Psoas muscle (tissue), 7 donors: ENCODE measurements at regions not wholly inside any gene's neighbourhood (a gene's known extent, or its start where the extent isn't known, plus 50 kb on each side); places are given as distances from the start of the nearest gene placed in this dataset.

Experiments used
- ATAC-seq, 4 donors: fragments of 200-7000 bp; cut with Tn5 transposase; one replicate each; pipeline ENCODE4 v1.9.1; 2020; ENCODE audit warnings: moderate library complexity in 3 of 4, mild to moderate bottlenecking in 2 of 4
- DNase-seq, 2 donors: peaks; one replicate each; pipeline ENCODE4 v3.0.0-alpha.2; 2020
- H3K27ac ChIP-seq: fragments of 200-600 bp; one replicate; pipeline ENCODE4 v1.8.0; 2022
- H3K27me3 ChIP-seq, 3 donors: fragments of 200-600 bp in 1 of 3; one replicate each; pipeline versions ENCODE4 v1.6.1 to v1.8.0; 2013 to 2022; ENCODE audit warnings: low read length in 2 of 3, mild to moderate bottlenecking in 2 of 3, moderate library complexity in 1 of 3; ENCODE audit not compliant: insufficient read depth in 3 of 3
- H3K36me3 ChIP-seq, 2 donors: fragments of 200-600 bp in 1 of 2; one replicate each; pipeline versions ENCODE4 v1.6.1 to v1.8.0; 2013 to 2022; ENCODE audit warnings: low read depth in 1 of 2, mild to moderate bottlenecking in 1 of 2, moderate library complexity in 1 of 2; ENCODE audit not compliant: insufficient read depth in 1 of 2
- H3K4me1 ChIP-seq: fragments of 200-600 bp; one replicate; pipeline ENCODE4 v1.8.0; 2022
- H3K4me3 ChIP-seq: fragments of 200-600 bp; one replicate; pipeline ENCODE4 v1.8.0; 2022; ENCODE audit warnings: mild to moderate bottlenecking
- H3K9me3 ChIP-seq: fragments of 200-600 bp; one replicate; pipeline ENCODE4 v1.8.0; 2022
- CTCF ChIP-seq: fragments of 200-600 bp; IDR thresholded peaks from one replicate; pipeline ENCODE4 v1.8.0; 2022; ENCODE audit warnings: antibody characterized with exemption
- WGBS, 3 donors: extraction: QIAGEN DNeasy Blood & Tissue Kit; methylation state at CpG; one replicate each; pipeline versions ENCODE4 v1.1.6 to v1.1.7; 2013; 5-methylcytosine and 5-hydroxymethylcytosine counted together
- intact Hi-C, 2 donors: fragments of 100-400 bp; cut with DNase I; formaldehyde crosslinking; loops; one replicate each; pipeline versions ENCODE4 v1.11.0 to v1.14.2; 2022
- donor health status: healthy with polysubstance abuse.
- donor health status: DM: no; HTN: no; CAD: no; lungs with moderate emphysema.
- donor health status: Bipolar disorder and iron deficiency.
- donor health status: healthy.
- donor health status: DM: yes; HTN: yes; CAD: no.
- donor health status: DM: no; HTN: no; CAD: no.
- donor health status: DM: yes; HTN: yes; CAD: no.

GRCh38 chrX:45518552-45518951, 317.9 kb upstream of the DIPK2B start:
- TF ChIP-seq CTCF: no peak
- no peak for DNase-seq
- intact Hi-C loops: loop anchor here in 1 of 2 donors (5.0 to 10.0 kb wide), 3 partner anchors 226 to 889 kb away; no protein-coding TSS in a partner anchor
- Histone ChIP-seq H3K27me3 (peaks cover 0 to 29% (median 0%) of the 10 kb centered on the region in 3 donors), H3K9me3 (no peaks in the 10 kb centered on the region), H3K36me3 (no peaks in the 10 kb centered on the region), H3K4me3 (no peak overlapping the region), H3K4me1 (no peaks in the 10 kb centered on the region), H3K27ac (no peak overlapping the region)
- ATAC-seq: no peak
- 23 to 56% (median 27%) methylated on average over 1 of the region's 1 CpG for WGBS, 3 donors

GRCh38 chrX:45517090-45517973, 316.7 kb upstream of the DIPK2B start:
- Histone ChIP-seq H3K4me1 (no peaks in the 10 kb centered on the region), H3K36me3 (no peaks in the 10 kb centered on the region), H3K27me3 (peaks cover 0 to 36% (median 0%) of the 10 kb centered on the region in 3 donors), H3K9me3 (no peaks in the 10 kb centered on the region), H3K27ac (no peak overlapping the region), H3K4me3 (no peak overlapping the region)
- 41 to 58% (median 43%) methylated on average over 5 of the region's 5 CpGs for WGBS, 3 donors
- intact Hi-C loops: loop anchor here in 1 of 2 donors (5.0 to 10.0 kb wide), 3 partner anchors 227 to 890 kb away; no protein-coding TSS in a partner anchor
- DNase-seq (no peak), ATAC-seq (peak in 3 of 4 donors; percentile 53 to 67 (median 63))
- no peak for TF ChIP-seq CTCF

- 19 to 29% (median 24%) methylated on average over 12 of the region's 12 CpGs for WGBS, 3 donors
- DNase-seq (peak; percentile 69 to 81), ATAC-seq (peak; percentile 89 to 98 (median 96))
- no peaks in the 10 kb centered on the region for H3K9me3 ChIP-seq
- H3K4me1 ChIP-seq: no peaks in the 10 kb centered on the region
- intact Hi-C loops: loop anchor here in 1 of 2 donors (5.0 to 10.0 kb wide), 3 partner anchors 229 to 892 kb away; no protein-coding TSS in a partner anchor
- H3K27ac ChIP-seq: peak overlapping the region; percentile 50
- H3K36me3 ChIP-seq: no peaks in the 10 kb centered on the region
- peak; percentile 64 for TF ChIP-seq CTCF
- peaks cover 0 to 23% (median 0%) of the 10 kb centered on the region in 3 donors for H3K27me3 ChIP-seq
- no peak overlapping the region for H3K4me3 ChIP-seq
Observed at GRCh38 chrX:45515262-45516215, 314.9 kb upstream of the DIPK2B start.

- intact Hi-C loops: loop anchor here in 1 of 2 donors (10.0 kb wide), 2 partner anchors 232 to 332 kb away; no protein-coding TSS in a partner anchor
- H3K27ac ChIP-seq: no peak overlapping the region
- H3K27me3 ChIP-seq: peaks cover 0 to 14% (median 0%) of the 10 kb centered on the region in 3 donors
- WGBS, 3 donors: 42 to 54% (median 52%) methylated on average over 3 of the region's 3 CpGs
- H3K36me3 ChIP-seq: no peaks in the 10 kb centered on the region
- DNase-seq (no peak), ATAC-seq (no peak)
- H3K9me3 ChIP-seq: no peaks in the 10 kb centered on the region
- no peak for TF ChIP-seq CTCF
- H3K4me3 ChIP-seq: no peak overlapping the region
- peaks cover 3% of the 10 kb centered on the region for H3K4me1 ChIP-seq
Observed at GRCh38 chrX:45513042-45513441, 312.4 kb upstream of the DIPK2B start.
